ENCODE measurements at regions not wholly inside any gene's neighbourhood (a gene's known extent, or its start where the extent isn't known, plus 50 kb on each side); places are given as distances from the start of the nearest gene placed in this dataset.
"Not testable (repeated sequence)": the region's sequence is repeated elsewhere in the genome, so short reads cannot be mapped to it uniquely, and the experiment has no call there.

DNA sequence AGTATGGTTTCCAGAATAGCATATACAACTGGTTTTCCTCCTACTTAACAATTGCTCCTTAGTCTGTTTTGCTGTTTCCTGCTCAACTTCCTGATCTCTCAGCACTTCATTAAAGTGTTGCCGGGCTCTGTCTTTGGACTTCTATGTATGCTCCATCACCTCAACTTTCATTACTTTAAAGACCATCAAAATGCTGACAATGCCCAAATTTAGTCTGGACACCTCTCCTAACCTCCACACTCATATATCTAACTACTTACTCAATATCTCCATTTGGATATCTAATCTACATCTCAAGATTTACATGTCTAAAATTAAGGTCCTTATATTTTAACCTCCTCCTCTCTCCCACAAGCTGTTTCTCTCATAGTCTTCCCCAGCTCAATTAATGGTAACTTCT, 54.4 kb upstream of the LGR5 start:
- no peak for DNase-seq (ENCODE audit: low read depth in 1 of 2, low spot score in 1 of 2)
- H3K27me3 ChIP-seq (ENCODE audit: insufficient read depth, poor library complexity, severe bottlenecking): no peaks in the 10 kb centered on the region
- H3K27ac ChIP-seq (replicated peaks): no peak overlapping the region
- H3K4me3 ChIP-seq (replicated peaks; ENCODE audit: insufficient read depth, low read length): no peak overlapping the region
- TF ChIP-seq, protein P1, sequence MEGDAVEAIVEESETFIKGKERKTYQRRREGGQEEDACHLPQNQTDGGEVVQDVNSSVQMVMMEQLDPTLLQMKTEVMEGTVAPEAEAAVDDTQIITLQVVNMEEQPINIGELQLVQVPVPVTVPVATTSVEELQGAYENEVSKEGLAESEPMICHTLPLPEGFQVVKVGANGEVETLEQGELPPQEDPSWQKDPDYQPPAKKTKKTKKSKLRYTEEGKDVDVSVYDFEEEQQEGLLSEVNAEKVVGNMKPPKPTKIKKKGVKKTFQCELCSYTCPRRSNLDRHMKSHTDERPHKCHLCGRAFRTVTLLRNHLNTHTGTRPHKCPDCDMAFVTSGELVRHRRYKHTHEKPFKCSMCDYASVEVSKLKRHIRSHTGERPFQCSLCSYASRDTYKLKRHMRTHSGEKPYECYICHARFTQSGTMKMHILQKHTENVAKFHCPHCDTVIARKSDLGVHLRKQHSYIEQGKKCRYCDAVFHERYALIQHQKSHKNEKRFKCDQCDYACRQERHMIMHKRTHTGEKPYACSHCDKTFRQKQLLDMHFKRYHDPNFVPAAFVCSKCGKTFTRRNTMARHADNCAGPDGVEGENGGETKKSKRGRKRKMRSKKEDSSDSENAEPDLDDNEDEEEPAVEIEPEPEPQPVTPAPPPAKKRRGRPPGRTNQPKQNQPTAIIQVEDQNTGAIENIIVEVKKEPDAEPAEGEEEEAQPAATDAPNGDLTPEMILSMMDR (IDR thresholded peaks at IDR 0.05; ENCODE audit: insufficient read depth, low read length): no peak
- TF ChIP-seq SPI1 (IDR thresholded peaks at IDR 0.05; ENCODE audit: borderline replicate concordance, low read depth) (no peak), GABPA (IDR thresholded peaks at IDR 0.05; ENCODE audit: low read depth) (no peak), POLR2AphosphoS5 (IDR thresholded peaks at IDR 0.05; ENCODE audit: low read depth) (no peak)
- TF ChIP-seq, protein P2, sequence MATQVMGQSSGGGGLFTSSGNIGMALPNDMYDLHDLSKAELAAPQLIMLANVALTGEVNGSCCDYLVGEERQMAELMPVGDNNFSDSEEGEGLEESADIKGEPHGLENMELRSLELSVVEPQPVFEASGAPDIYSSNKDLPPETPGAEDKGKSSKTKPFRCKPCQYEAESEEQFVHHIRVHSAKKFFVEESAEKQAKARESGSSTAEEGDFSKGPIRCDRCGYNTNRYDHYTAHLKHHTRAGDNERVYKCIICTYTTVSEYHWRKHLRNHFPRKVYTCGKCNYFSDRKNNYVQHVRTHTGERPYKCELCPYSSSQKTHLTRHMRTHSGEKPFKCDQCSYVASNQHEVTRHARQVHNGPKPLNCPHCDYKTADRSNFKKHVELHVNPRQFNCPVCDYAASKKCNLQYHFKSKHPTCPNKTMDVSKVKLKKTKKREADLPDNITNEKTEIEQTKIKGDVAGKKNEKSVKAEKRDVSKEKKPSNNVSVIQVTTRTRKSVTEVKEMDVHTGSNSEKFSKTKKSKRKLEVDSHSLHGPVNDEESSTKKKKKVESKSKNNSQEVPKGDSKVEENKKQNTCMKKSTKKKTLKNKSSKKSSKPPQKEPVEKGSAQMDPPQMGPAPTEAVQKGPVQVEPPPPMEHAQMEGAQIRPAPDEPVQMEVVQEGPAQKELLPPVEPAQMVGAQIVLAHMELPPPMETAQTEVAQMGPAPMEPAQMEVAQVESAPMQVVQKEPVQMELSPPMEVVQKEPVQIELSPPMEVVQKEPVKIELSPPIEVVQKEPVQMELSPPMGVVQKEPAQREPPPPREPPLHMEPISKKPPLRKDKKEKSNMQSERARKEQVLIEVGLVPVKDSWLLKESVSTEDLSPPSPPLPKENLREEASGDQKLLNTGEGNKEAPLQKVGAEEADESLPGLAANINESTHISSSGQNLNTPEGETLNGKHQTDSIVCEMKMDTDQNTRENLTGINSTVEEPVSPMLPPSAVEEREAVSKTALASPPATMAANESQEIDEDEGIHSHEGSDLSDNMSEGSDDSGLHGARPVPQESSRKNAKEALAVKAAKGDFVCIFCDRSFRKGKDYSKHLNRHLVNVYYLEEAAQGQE (IDR thresholded peaks at IDR 0.05; ENCODE audit: insufficient replicate concordance, low read depth): no peak

DNA sequence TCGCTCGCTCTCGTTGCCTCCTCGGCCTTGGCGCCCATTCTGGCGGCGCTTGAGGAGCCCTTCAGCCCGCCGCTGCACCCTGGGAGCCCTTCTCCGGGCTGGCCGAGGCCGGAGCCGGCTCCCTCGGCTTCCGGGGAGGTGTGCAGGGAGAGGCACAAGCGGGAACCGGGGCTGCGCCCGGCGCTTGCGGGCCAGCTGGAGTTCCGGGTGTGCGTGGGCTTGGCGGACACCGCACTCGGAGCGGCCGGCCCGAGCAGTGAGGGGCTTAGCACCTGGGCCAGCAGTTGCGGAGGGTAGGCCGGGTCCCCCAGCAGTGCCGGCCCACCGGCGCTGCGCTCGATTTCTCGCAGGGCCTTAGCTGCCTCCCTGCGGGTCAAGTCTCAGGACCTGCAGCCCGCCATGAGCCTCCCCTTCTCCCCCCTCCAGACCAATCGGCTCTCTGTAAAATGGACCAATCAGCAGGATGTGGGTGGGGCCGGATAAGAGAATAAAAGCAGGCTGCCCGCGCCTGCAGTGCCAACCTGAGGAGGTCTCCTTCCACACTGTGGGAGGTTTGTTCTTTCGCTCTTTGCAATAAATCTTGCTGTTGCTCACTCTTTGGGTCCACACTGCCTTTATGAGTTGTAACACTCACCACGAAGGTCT, 62.8 kb upstream of the LGR5 start:
- H3K27me3 ChIP-seq (ENCODE audit: insufficient read depth, poor library complexity, severe bottlenecking); H3K27ac ChIP-seq (replicated peaks); DNase-seq (ENCODE audit: low read depth in 1 of 2, low spot score in 1 of 2); H3K4me3 ChIP-seq (replicated peaks; ENCODE audit: insufficient read depth, low read length): not testable (repeated sequence)

DNA sequence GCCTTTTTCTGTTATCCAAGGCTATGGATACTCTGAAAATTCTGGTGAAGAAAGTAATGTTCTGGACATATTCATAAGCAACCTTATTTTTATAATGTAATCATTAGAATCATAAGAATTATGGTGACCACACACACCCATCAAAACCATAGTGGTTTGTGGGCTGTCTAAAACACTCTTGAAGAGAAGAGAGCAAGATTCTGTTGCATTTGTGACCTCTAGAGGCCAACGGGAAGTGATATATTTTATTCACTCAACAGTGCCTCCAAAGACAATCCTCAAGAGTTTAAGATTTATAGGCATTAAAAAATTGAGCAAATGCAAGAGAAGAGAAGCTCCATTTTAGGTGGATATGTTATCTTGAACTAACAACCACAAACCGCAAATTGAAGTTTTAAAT, 68.5 kb upstream of the LGR5 start:
- Histone ChIP-seq H3K27ac (replicated peaks) (no peak overlapping the region), H3K27me3 (ENCODE audit: insufficient read depth, poor library complexity, severe bottlenecking) (no peaks in the 10 kb centered on the region), H3K4me3 (replicated peaks; ENCODE audit: insufficient read depth, low read length) (no peak overlapping the region)
- DNase-seq (ENCODE audit: low read depth in 1 of 2, low spot score in 1 of 2): no peak
- TF ChIP-seq, protein P2 (IDR thresholded peaks at IDR 0.05; ENCODE audit: insufficient replicate concordance, low read depth): no peak
- TF ChIP-seq SPI1 (IDR thresholded peaks at IDR 0.05; ENCODE audit: borderline replicate concordance, low read depth) (no peak), GABPA (IDR thresholded peaks at IDR 0.05; ENCODE audit: low read depth) (no peak), POLR2AphosphoS5 (IDR thresholded peaks at IDR 0.05; ENCODE audit: low read depth) (no peak)
- TF ChIP-seq, protein P1 (IDR thresholded peaks at IDR 0.05; ENCODE audit: insufficient read depth, low read length): no peak

DNA sequence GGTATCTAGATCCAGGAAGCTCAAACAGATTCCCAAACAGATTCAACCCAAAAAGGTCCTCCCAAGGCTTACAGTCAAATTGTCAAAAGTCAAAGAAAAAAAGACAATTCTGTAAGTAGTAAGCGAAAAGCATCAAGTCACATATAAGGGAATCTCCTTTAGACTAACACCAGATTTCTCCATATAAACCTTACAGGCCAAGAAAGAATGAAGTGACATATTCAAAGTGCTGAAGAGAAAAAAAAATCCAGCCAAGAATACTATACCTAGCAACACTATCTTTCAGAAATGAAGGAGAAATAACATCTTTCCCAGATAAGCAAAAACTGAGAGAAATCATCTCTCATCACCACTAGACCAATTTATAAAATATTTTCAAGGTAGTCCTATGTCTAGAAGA, 79.6 kb upstream of the LGR5 start:
- Histone ChIP-seq H3K4me3 (replicated peaks; ENCODE audit: insufficient read depth, low read length) (no peak overlapping the region), H3K27me3 (ENCODE audit: insufficient read depth, poor library complexity, severe bottlenecking) (no peaks in the 10 kb centered on the region), H3K27ac (replicated peaks) (no peak overlapping the region)
- DNase-seq (ENCODE audit: low read depth in 1 of 2, low spot score in 1 of 2): no peak
- TF ChIP-seq, protein P1 (IDR thresholded peaks at IDR 0.05; ENCODE audit: insufficient read depth, low read length): no peak
- TF ChIP-seq SPI1 (IDR thresholded peaks at IDR 0.05; ENCODE audit: borderline replicate concordance, low read depth) (no peak), POLR2AphosphoS5 (IDR thresholded peaks at IDR 0.05; ENCODE audit: low read depth) (no peak), GABPA (IDR thresholded peaks at IDR 0.05; ENCODE audit: low read depth) (no peak)
- TF ChIP-seq, protein P2 (IDR thresholded peaks at IDR 0.05; ENCODE audit: insufficient replicate concordance, low read depth): no peak
